ENCODE measurements at regions not wholly inside any gene's neighbourhood (a gene's known extent, or its start where the extent isn't known, plus 50 kb on each side); places are given as distances from the start of the nearest gene placed in this dataset.

DNA sequence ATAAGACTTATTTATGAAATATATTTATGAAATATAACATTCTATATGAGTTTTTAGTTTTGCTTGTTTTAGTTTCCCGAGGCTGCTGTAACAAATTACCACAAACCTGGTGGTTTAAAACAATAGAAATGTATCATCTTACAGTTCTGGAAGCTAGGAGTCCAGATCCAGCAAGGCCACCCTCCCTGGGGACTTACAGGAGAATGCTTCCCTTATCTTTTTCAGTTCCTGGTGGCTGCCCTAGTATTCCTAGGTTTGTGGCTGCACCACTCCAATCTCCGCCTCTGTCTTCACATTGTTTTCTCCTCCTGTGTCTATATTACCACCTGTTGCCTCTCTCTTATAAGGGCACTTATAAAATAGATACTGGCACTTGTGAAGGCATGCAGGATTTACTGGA is 877.8 kb downstream of the TUSC7 start:
- no peak for DNase-seq

DNA sequence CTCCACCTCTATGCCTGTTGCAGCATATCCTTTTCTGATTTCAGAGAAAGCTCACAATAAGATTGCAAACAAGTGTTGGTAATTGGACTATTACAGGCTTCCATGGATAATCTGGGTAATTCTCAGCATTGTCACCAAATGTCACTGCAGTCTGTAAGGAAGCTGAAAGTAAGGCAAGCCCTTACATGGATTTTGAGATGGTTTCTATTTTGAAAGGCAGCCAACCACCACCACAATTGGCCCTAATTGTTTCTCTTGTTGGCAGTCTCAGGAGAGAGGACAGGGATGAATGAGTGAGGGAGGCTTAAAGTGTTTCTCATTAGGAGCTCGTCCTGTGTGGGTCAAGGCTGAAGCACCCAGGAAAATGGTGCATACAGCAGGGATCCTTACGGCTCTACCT is 879.9 kb downstream of the TUSC7 start:
- peak; percentile 67 for DNase-seq

DNA sequence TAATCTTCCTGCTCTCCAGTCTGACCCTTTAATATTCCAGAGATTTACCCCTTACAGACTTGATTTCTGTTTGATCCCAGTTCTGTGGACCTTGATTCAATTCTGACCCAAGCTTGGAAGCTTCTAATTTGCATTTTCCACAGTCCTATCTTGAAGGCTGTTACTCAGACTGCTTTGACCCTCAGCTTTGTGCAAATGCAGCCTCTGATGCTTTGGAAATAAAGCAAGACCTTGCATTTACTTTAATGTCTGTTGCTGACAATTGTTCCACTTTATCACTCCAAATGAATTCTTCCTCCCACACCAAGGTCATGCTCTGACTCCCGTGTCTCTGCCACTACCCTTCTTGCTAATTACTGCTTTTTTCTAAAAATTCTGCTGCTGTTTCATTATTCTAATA is 886.0 kb downstream of the TUSC7 start:
- DNase-seq: no peak

GRCh38 chr3:117596503-117596902 is 886.9 kb downstream of the TUSC7 start:
- no peak for DNase-seq

DNA sequence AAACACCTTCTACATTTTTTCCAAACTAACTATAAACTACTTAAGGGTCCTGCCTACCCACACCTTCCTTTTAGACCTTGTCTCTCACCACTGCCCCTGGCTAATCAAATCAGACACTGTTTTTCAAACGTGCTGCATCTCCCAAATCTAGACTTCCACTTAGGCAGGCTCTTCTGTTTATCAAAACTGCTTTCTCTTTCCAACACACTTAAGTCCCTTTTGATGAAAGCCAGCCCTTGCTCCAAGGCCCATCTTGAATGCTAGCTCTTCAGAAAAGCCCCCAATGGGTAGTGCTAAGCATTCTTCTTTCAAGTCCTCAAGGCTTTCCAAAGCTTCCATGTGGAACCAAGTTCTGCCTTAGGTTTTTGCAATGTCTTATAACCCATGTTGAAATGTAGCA is 888.3 kb downstream of the TUSC7 start:
- no peak for DNase-seq

DNA sequence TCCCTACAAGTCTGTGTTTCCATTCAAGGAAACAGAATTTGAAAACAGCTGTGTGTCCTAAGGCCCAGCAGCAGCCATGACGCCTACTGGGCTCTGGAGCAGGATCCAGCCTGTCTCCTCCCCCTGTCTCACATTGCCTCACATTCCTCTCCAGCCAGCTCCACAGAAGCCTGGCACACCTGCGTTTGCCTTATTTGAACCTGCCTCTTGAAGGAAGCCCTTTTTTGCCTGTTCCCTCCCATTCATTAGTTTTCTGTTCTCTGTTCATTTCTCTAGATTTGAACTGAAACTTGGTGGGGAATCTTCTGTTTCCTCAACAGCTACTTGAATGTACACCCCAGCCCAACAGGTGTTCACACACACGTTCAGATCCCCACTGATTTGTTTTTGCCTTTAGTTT is 890.5 kb downstream of the TUSC7 start:
- DNase-seq: peak; percentile 82

- peak; percentile 33 for DNase-seq
Observed at GRCh38 chr3:117600666-117601065, 891.1 kb downstream of the TUSC7 start.

DNA sequence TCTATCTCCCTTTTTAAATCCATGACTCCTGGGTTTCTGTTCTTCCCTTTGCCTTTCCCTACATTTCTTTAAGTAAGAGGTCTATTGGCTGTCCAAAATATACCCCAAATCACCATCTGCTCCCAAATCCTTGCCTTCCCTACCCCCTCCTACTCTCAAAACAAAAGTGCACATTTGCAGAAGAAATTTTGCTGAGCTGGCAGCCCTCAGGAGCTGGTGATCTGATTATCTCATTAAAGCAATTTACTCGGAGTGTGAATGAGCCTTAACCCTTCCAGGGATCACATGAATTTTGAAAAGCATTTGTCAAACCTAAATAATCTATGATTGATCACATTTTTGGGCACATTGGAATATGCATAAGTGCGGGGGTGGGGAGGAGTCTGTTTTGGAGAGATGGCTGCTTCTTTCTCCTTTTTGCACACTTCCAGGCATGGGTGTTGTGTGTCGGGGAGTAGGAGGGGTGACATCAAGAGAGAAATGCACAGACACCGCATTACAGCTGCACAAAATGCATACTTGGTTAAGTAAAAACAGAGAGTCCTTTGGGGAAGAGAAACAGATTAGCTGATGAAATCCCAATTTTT is 892.6 kb downstream of the TUSC7 start:
- peak; percentile 69 for DNase-seq

DNA sequence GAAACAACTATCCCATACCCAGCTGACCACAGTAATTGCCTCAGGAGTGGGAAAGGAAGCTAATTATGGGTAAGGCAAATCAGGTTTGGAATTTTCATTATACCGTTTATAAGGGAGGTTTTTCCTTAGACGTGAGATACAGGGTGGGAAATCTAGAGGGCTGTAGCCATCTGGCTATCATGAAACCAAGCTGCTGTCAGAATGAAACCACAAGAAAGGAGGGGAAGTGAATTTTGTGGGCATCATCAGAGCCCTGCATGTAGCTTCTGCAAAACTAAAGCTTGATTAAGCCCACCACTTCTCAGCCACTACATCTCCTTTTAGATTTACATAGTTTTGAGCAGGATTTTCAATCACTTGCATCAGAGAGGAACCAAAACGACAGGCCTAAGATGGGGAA is 893.5 kb downstream of the TUSC7 start:
- peak; percentile 80 for DNase-seq

- no peak for DNase-seq
Observed at GRCh38 chr3:117606866-117607265, 897.3 kb downstream of the TUSC7 start.

- DNase-seq: no peak
Observed at GRCh38 chr3:117609330-117609729, 899.8 kb downstream of the TUSC7 start.

- no peak for DNase-seq
Observed at GRCh38 chr3:117610156-117610555, 900.6 kb downstream of the TUSC7 start.

- DNase-seq: no peak
Observed at GRCh38 chr3:117611211-117611610, 901.6 kb downstream of the TUSC7 start.

GRCh38 chr3:117616227-117616626 is 906.6 kb downstream of the TUSC7 start:
- no peak for DNase-seq

- DNase-seq: peak; percentile 59
Observed at GRCh38 chr3:117617906-117618305, 908.3 kb downstream of the TUSC7 start.

DNA sequence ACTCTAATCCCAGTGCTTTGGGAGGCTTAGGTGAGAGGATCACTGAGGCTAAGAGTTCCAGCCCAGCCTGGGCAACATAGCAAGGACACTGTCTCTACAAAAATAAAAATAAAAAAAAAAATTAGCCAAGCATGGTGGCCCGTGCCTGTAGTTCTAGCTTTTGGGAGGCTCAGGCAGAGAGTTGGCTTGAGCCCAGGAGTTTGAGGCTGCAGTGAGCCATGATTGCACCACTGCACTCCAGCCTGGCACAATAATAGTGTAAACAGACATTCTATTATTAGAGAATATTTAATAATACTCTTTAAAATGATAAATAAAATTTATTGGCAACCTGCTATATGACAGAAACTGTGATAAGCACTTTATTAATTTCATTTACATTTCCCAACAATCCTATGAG is 908.9 kb downstream of the TUSC7 start:
- peak; percentile 56 for DNase-seq

DNA sequence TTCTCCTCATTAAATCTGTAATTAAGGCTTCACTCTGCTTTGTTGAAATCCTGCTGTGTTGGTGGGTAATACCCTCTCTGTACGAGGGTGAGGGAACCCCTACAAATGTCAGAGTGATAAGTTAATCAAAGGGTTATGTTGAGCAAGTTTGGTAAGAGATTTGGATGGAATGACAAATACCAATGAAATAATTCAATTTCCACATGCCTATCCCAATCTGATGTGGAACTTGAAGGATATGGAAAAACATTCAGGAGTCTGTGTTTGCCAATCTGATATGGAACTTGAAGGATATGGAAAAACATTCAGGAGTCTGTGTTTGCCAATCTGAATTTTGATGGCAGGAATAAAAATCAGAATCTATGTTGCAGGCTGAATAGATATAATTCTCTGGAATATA is 910.2 kb downstream of the TUSC7 start:
- DNase-seq: no peak

GRCh38 chr3:117622171-117622841 is 912.7 kb downstream of the TUSC7 start:
- DNase-seq: no peak

GRCh38 chr3:117624424-117624823 is 914.8 kb downstream of the TUSC7 start:
- DNase-seq: no peak

- no peak for DNase-seq
Observed at GRCh38 chr3:117625174-117625573, 915.6 kb downstream of the TUSC7 start.

- DNase-seq: no peak
Observed at GRCh38 chr3:117626577-117626976, 917.0 kb downstream of the TUSC7 start.

DNA sequence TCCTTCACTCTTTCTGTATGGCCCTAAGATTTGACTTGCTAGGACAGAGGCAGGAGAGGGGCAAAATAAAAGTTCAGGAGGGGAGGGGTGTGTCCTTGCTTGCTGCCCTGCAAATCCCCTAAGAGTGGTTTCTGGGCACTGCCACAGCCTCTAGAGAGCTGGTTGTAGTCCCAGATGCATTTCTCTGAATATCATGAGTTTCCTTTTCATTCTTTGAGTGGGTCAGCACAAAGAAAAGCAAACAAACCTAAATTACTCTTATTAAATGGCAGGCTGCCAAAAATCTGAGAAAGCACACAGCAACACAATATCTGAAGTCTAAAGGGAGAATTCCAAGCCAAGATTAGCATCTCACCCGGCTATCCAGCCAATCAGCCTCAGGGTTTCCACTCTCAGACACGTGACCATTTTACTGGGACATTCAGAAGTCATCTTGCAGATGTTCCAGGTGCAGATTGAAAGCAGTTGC is 919.3 kb downstream of the TUSC7 start:
- peak; percentile 97 for DNase-seq

- no peak for DNase-seq
Observed at GRCh38 chr3:117629505-117629904, 919.9 kb downstream of the TUSC7 start.

DNA sequence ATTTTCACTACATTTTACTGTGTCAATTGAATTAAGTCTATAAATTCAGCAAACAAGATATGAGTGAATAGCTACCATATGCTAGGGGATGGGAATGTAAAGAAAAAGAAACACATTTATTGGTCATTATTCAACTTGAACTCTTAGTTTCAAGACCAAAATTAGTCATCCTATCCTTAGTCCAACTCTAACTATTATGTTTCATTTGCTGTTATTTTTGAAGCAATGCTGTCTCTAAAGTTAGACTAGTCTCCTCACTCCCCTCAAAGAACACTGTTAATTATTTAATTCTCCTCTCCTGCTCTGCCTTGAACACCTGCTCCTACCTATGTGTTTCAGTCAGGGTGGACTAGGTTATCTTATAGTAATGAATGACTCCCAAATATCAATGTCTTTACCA is 920.9 kb downstream of the TUSC7 start:
- DNase-seq: no peak

DNA sequence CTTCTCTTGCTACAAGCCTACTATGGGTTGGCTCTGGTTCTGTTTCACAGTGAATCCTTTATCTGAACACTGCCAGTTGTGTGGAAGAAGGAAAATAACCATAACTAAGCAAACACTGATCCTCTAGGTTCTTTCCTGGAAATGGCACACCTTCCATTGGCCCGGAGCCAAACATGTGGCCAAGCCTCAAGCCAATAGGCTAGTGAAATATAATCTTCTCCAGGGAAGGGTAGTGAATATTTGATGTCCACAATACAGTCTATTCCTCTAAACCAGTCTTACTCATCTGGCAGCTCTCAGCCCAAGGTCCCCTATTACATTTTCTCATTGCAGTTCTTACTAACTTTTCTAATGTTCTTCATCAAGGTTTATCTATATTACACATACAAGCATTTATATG is 921.3 kb downstream of the TUSC7 start:
- DNase-seq: peak; percentile 44
